Ovary (tissue), 7 donors: ENCODE measurements at regions not wholly inside any gene's neighbourhood (a gene's known extent, or its start where the extent isn't known, plus 50 kb on each side); places are given as distances from the start of the nearest gene placed in this dataset.

Source experiments
- DNase-seq, 5 donors: peaks; one replicate each; pipeline ENCODE4 v3.0.0-alpha.2; 2019 to 2020
- H3K27ac ChIP-seq, 2 donors: fragments of 200-600 bp; one replicate each; pipeline versions ENCODE4 v1.5.1 to v1.8.0; 2019 to 2022
- H3K27me3 ChIP-seq: fragments of 200-600 bp; one replicate; pipeline ENCODE4 v1.8.0; 2022
- H3K36me3 ChIP-seq: fragments of 200-600 bp; sonication (generic); one replicate; pipeline ENCODE4 v1.5.1; 2019
- H3K4me1 ChIP-seq: one replicate; pipeline ENCODE4 v1.8.1; 2013; ENCODE audit warnings: mild to moderate bottlenecking, moderate library complexity; ENCODE audit not compliant: insufficient read depth
- H3K4me3 ChIP-seq: fragments of 200-600 bp; sonication (generic); one replicate; pipeline ENCODE4 v1.5.1; 2017
- H3K9me3 ChIP-seq, 2 donors: fragments of 200-600 bp in 1 of 2; sonication (generic) in 1 of 2; one replicate each; pipeline versions ENCODE4 v1.5.1 to v1.8.1; 2013 to 2019; ENCODE audit warnings: mild to moderate bottlenecking in 1 of 2, moderate library complexity in 1 of 2
- EP300 ChIP-seq: sonication (generic); formaldehyde crosslinking; IDR thresholded peaks from one replicate; pipeline ENCODE4 v1.6.1; 2017; ENCODE audit warnings: antibody characterized with exemption
- POLR2A ChIP-seq: fragments of 450-650 bp; IDR thresholded peaks from one replicate; pipeline ENCODE4 v1.6.1; 2017; ENCODE audit warnings: antibody characterized with exemption, mild to moderate bottlenecking, moderate library complexity
- WGBS, 3 donors: extraction: QIAGEN DNeasy Blood & Tissue Kit in 1 of 3; methylation state at CpG; one replicate each; pipeline versions ENCODE4 v1.1.5 to v1.1.7; 2013 to 2017; 5-methylcytosine and 5-hydroxymethylcytosine counted together
- intact Hi-C, 4 donors: fragments of 100-400 bp; cut with DNase I; formaldehyde crosslinking; loops; one replicate each; pipeline versions ENCODE4 v1.11.0 to v1.15.1; 2022 to 2023
- TF ChIP-seq, protein P1 (sequence below), 3 donors: fragments of 450-650 bp in 2 of 3; fragments of 200-600 bp in 1 of 3; IDR thresholded peaks; one replicate each; pipeline versions ENCODE4 v1.5.1 to v1.8.0; 2016 to 2022; ENCODE audit warnings: antibody characterized with exemption in 3 of 3, mild to moderate bottlenecking in 1 of 3
- donor health status: DM: no; HTN: no; CAD: no; lungs with moderate emphysema.
- donor health status: DM: no; HTN: no; CAD: no.
- donor health status: Bipolar disorder and iron deficiency.
- donor health status: DM: no; HTN: no; CAD: no.
- donor health status: DM: yes; HTN: yes; CAD: no.

DNA sequence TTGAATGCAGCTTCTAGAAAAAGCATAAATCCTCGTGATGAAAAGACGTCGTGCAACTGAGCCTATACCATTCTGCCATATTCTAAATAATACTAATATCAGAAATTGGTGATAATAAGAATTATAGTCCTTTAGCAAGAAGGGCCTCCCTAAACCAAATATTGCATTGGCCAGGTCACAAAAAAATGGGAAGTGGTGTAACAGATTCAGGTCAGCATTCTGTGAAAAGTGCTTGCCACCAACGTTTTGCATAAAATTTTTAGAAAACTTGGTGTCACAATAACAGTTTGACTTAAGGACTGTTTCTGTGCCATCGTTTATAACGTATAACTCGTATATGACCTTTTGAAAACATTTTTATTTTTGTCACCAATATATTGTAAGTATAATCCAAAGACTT lies 603.6 kb downstream of the CPS1 start:
- Histone ChIP-seq H3K4me3 (no peak overlapping the region), H3K36me3 (no peaks in the 10 kb centered on the region), H3K9me3 (no peaks in the 10 kb centered on the region), H3K27ac (no peak overlapping the region), H3K27me3 (no peaks in the 10 kb centered on the region), H3K4me1 (no peaks in the 10 kb centered on the region)
- DNase-seq = no peak
- WGBS, 3 donors = 78 to 85% (median 81%) methylated on average over 7 of the region's 7 CpGs
- TF ChIP-seq POLR2A (no peak), EP300 (no peak)
- TF ChIP-seq, protein P1, sequence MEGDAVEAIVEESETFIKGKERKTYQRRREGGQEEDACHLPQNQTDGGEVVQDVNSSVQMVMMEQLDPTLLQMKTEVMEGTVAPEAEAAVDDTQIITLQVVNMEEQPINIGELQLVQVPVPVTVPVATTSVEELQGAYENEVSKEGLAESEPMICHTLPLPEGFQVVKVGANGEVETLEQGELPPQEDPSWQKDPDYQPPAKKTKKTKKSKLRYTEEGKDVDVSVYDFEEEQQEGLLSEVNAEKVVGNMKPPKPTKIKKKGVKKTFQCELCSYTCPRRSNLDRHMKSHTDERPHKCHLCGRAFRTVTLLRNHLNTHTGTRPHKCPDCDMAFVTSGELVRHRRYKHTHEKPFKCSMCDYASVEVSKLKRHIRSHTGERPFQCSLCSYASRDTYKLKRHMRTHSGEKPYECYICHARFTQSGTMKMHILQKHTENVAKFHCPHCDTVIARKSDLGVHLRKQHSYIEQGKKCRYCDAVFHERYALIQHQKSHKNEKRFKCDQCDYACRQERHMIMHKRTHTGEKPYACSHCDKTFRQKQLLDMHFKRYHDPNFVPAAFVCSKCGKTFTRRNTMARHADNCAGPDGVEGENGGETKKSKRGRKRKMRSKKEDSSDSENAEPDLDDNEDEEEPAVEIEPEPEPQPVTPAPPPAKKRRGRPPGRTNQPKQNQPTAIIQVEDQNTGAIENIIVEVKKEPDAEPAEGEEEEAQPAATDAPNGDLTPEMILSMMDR (IDR thresholded peaks at IDR 0.05) = no peak
- intact Hi-C loops = no loop called here

- DNase-seq = no peak
- Histone ChIP-seq H3K27ac (no peak overlapping the region), H3K4me3 (no peak overlapping the region), H3K4me1 (no peaks in the 10 kb centered on the region), H3K9me3 (no peaks in the 10 kb centered on the region), H3K36me3 (no peaks in the 10 kb centered on the region), H3K27me3 (no peaks in the 10 kb centered on the region)
- intact Hi-C loops = no loop called here
- WGBS, 3 donors = 28 to 34% (median 29%) methylated on average over 5 of the region's 5 CpGs
- no peak for TF ChIP-seq EP300
- TF ChIP-seq POLR2A = no peak
- TF ChIP-seq, protein P1 (IDR thresholded peaks at IDR 0.05) = no peak
Observed at GRCh38 chr2:211161236-211161635, 604.8 kb downstream of the CPS1 start.

GRCh38 chr2:211162911-211163310 lies 606.5 kb downstream of the CPS1 start:
- Histone ChIP-seq H3K9me3 (no peaks in the 10 kb centered on the region), H3K36me3 (no peaks in the 10 kb centered on the region), H3K4me3 (no peak overlapping the region), H3K4me1 (no peaks in the 10 kb centered on the region), H3K27me3 (no peaks in the 10 kb centered on the region), H3K27ac (no peak overlapping the region)
- WGBS, 3 donors = 60 to 72% (median 69%) methylated on average over 3 of the region's 3 CpGs
- intact Hi-C loops = no loop called here
- DNase-seq = no peak
- TF ChIP-seq, protein P1 (IDR thresholded peaks at IDR 0.05) = no peak
- TF ChIP-seq EP300 (no peak), POLR2A (no peak)

- H3K9me3 ChIP-seq = no peaks in the 10 kb centered on the region
- H3K27me3 ChIP-seq = no peaks in the 10 kb centered on the region
- DNase-seq = no peak
- intact Hi-C loops = no loop called here
- 89 to 92% (median 90%) methylated on average over 4 of the region's 4 CpGs for WGBS, 3 donors
- H3K4me3 ChIP-seq = no peak overlapping the region
- no peaks in the 10 kb centered on the region for H3K36me3 ChIP-seq
- H3K27ac ChIP-seq = no peak overlapping the region
- H3K4me1 ChIP-seq = no peaks in the 10 kb centered on the region
- TF ChIP-seq EP300 = no peak
- TF ChIP-seq, protein P1 (IDR thresholded peaks at IDR 0.05) = no peak
- TF ChIP-seq POLR2A = no peak
Observed at GRCh38 chr2:211170843-211171242, 614.4 kb downstream of the CPS1 start.

GRCh38 chr2:211174021-211174420 lies 617.6 kb downstream of the CPS1 start:
- intact Hi-C loops = no loop called here
- H3K4me3 ChIP-seq = no peak overlapping the region
- H3K9me3 ChIP-seq = no peaks in the 10 kb centered on the region
- H3K36me3 ChIP-seq = no peaks in the 10 kb centered on the region
- H3K4me1 ChIP-seq = no peaks in the 10 kb centered on the region
- H3K27ac ChIP-seq = no peak overlapping the region
- WGBS, 3 donors = 88 to 97% (median 95%) methylated on average over 2 of the region's 2 CpGs
- H3K27me3 ChIP-seq = no peaks in the 10 kb centered on the region
- no peak for DNase-seq
- TF ChIP-seq EP300 (no peak), POLR2A (no peak)
- TF ChIP-seq, protein P1 (IDR thresholded peaks at IDR 0.05) = no peak
